ENCODE measurements at regions not wholly inside any gene's neighbourhood (a gene's known extent, or its start where the extent isn't known, plus 50 kb on each side); places are given as distances from the start of the nearest gene placed in this dataset.
"Not testable (repeated sequence)": the region's sequence is repeated elsewhere in the genome, so short reads cannot be mapped to it uniquely, and the experiment has no call there.

DNA sequence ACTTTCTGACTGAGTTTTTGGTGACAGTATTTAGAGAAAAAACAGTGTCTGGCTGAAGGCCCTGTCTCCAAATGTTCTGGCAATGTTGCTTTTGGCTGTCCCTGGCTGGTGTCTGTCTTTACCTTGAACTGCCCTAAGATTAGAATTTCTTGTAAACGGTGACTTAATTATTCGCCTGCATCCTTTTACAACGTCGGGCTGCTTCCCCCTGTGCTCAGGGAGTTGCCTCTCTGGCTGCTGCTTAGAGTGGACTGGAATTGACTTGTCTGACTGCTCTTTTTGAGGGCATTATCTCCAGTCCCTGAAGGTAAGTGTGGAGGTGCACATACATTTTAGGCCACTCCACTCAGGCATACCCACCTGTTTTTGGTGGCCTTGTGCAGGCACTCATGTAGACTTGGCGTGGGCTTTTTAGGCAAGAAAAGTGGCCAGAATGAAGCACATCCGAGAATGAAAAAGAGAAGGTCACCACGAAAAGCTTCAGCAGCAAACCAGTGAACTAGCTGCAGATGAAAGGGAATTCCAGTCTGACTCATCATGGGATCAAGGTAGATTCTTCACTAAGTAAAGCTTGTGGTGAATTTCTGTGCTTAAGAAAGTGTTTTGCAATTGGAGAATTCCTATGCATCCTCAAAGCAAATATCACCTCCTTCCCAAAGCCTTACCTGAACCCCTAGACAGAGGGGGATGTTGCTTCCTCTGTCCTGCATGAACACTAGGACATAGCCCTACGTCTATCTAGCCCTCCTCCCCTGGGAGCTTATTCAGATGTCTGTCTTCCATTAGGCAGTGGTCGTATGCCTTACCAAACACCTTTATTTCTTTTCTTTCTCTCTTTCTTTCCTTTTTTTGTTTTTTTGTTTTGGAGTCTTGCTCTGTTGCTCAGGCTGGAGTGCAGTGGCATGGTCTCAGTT lies 230.3 kb upstream of the TRIB2 start:
- DNase-seq (ENCODE audit: low read depth) = peak; percentile 46
- TF ChIP-seq, protein P1, sequence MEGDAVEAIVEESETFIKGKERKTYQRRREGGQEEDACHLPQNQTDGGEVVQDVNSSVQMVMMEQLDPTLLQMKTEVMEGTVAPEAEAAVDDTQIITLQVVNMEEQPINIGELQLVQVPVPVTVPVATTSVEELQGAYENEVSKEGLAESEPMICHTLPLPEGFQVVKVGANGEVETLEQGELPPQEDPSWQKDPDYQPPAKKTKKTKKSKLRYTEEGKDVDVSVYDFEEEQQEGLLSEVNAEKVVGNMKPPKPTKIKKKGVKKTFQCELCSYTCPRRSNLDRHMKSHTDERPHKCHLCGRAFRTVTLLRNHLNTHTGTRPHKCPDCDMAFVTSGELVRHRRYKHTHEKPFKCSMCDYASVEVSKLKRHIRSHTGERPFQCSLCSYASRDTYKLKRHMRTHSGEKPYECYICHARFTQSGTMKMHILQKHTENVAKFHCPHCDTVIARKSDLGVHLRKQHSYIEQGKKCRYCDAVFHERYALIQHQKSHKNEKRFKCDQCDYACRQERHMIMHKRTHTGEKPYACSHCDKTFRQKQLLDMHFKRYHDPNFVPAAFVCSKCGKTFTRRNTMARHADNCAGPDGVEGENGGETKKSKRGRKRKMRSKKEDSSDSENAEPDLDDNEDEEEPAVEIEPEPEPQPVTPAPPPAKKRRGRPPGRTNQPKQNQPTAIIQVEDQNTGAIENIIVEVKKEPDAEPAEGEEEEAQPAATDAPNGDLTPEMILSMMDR (IDR thresholded peaks at IDR 0.05; ENCODE audit: insufficient read depth, low read length) = no peak
- no peak overlapping the region for H3K4me3 ChIP-seq (ENCODE audit: low read depth, low read length)

DNA sequence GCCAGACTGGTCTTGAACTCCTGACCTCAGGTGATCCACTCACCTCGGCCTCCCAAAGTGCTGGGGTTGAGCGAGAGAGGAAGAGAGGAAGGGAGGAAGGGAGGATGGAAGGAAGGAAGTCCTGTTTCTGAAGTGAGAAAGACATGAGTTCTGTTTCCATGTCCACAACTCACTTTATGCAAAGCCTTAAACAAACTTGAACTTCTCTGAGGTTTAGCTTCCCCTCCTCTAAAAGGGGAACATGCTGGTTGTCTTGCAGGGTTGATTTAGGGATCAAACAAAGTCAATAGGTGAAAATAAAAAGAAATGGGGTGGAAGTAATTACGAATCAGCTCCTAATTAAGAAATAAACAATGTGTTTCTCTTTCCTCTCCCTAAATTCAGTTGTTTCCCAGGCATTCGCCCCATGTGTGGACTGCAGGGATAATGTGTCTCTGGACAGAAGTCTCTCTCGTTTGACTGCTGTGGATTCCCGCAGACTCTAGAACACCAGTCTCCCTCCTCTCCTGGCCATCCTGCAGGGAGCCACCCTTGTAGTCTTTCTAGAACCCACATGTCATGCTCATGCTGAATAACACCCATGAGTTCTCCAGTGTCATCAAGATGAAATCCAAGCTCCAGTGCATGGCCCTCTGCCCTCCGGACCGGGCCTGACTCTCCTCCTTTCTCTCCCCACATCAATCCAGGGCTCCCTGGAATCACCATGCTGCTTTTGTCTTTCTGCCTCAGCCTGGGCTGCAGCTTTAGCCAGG lies 229.3 kb upstream of the TRIB2 start:
- TF ChIP-seq, protein P1 (IDR thresholded peaks at IDR 0.05; ENCODE audit: insufficient read depth, low read length) = no peak
- DNase-seq (ENCODE audit: low read depth) = no peak
- H3K4me3 ChIP-seq (ENCODE audit: low read depth, low read length) = no peak overlapping the region

DNA sequence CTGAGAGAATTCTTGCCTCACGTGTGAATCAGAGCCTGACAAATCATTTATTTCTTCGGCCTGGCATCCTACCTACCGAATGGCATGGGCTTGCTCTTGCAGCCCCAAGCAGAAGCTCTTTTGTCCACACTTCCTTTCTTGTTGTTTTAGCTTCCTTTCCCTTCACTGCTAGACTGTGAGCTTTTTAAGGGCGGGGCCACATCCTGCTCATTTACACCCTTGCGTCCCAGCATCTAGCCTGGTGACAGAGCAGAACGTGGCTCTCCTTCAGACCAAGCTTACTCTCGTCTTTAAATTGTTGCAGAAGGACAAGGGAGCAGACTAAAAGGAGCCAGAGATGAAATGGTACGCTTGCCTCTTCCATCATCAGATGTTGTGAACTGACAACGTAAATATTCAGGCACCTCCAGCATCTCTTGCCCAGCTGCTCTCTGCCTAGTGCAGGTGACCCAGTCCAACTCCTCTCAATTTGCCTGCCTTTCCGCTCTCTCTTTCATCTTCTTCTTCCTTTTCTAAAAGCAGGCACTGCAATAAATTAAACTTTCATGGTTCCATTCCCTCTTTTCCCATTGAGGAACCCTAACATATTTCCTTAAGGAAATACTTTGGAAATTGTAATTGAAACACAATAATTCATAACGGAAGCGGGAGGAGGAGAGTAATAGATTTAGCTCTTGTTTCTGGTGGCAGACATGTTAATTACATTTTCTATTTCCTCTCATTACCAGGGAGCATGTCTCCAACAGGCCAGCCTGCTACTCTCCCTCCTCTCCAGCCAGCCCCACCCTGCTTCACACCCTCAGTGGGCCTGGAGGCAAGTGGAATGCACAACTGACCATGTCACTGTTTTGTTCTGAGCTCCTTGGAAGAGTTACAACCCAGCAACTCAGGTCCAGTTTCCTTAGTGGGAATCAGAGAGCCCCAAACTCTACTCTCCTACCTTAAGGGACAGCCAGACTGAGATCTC lies 228.1 kb upstream of the TRIB2 start:
- H3K4me3 ChIP-seq (ENCODE audit: low read depth, low read length) = no peak overlapping the region
- TF ChIP-seq, protein P1 (IDR thresholded peaks at IDR 0.05; ENCODE audit: insufficient read depth, low read length) = no peak
- no peak for DNase-seq (ENCODE audit: low read depth)

DNA sequence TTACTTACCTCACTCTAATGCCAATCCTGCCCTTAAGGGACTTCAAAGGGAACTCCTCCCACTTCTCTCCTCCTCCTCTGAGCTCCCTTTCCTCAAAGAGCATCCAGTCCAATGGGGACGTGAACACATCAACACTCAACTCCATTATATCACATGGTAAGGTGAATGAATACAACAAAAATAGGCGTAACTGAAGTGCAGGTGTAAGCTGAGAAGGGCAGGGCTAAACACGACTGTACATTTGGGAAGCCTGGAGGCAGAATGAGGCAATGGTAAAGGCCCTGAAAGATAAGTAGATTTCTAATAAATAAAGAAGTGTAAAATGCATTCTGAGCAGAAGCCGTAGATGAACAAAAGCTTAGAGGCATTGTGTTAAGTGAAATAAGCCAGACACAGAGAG lies 226.1 kb upstream of the TRIB2 start:
- TF ChIP-seq, protein P1 (IDR thresholded peaks at IDR 0.05; ENCODE audit: insufficient read depth, low read length) = no peak
- no peak for DNase-seq (ENCODE audit: low read depth)
- no peak overlapping the region for H3K4me3 ChIP-seq (ENCODE audit: low read depth, low read length)

DNA sequence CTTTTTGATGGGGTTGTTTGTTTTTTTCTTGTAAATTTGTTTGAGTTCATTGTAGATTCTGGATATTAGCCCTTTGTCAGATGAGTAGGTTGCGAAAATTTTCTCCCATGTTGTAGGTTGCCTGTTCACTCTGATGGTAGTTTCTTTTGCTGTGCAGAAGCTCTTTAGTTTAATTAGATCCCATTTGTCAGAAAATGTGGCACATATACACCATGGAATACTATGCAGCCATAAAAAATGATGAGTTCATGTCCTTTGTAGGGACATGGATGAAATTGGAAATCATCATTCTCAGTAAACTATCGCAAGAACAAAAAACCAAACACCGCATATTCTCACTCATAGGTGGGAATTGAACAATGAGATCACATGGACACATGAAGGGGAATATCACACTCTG lies 224.4 kb upstream of the TRIB2 start:
- DNase-seq (ENCODE audit: low read depth); H3K4me3 ChIP-seq (ENCODE audit: low read depth, low read length): not testable (repeated sequence)

DNA sequence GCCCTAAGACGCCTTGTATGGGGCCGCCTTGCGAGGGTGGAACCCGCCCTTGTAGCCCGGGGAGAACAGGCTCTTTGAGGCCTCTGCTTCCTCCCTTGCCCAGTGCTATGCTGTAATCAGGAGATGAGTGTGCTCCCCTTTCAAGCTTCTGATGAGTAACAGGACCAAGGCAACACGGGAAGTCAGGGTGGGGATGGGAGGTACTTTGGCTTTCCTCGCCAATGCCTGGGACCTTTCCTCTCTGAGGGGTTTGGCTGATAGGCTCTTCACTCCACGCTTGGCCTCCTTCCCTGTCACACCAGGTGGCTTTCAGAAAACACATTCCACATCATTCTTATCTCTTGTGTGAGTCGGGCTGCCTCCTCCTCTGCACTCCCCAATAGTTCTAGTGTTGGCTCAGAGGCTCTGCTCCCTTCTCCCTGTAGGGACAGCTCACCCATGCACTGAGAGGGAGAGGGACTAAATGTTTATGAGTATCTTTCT lies 223.7 kb upstream of the TRIB2 start:
- H3K4me3 ChIP-seq (ENCODE audit: low read depth, low read length) = no peak overlapping the region
- TF ChIP-seq, protein P1 (IDR thresholded peaks at IDR 0.05; ENCODE audit: insufficient read depth, low read length) = peak; percentile 15
- peak; percentile 93 for DNase-seq (ENCODE audit: low read depth)
